PC-9 (cell line): ENCODE measurements at regions not wholly inside any gene's neighbourhood (a gene's known extent, or its start where the extent isn't known, plus 50 kb on each side); places are given as distances from the start of the nearest gene placed in this dataset.

Source experiments
- BruUV-seq: library from RNA; stranded (reverse); fragments of 400-500 nt; replicated peaks from 2 replicates; lab custom pipeline; 2021; lab: Mats Ljungman, UMichigan
- CTCF ChIA-PET: fragments of 300-600 bp; sonication (Branson Sonifier 250); formaldehyde crosslinking; loops from one replicate; lab custom pipeline; 2022; ENCODE audit warnings: antibody characterized with exemption; lab: Charles Lee
- POLR2A ChIA-PET: fragments of 300-600 bp; sonication (Branson Sonifier 250); formaldehyde crosslinking; loops from one replicate; lab custom pipeline; 2022; ENCODE audit warnings: antibody characterized with exemption; ENCODE audit not compliant: unreplicated experiment; lab: Charles Lee
- DNase-seq, 2 experiments: peaks; one replicate each; pipeline versions ENCODE4 v3.0.0 to v3.0.0-alpha.2; 2015 to 2022; ENCODE audit warnings: mixed read lengths in 1 of 2
- H2AFZ ChIP-seq: fragments of 200-600 bp; sonication (generic); 2 replicates; pipeline ENCODE4 v1.8.1; 2017; ENCODE audit warnings: antibody characterized with exemption
- H3F3A ChIP-seq: fragments of 200-600 bp; sonication (generic); 2 replicates; pipeline ENCODE4 v1.8.1; 2017; ENCODE audit warnings: antibody characterized with exemption, mild to moderate bottlenecking, low read depth; ENCODE audit not compliant: insufficient read depth
- H3K27ac ChIP-seq: fragments of 200-600 bp; sonication (generic); 2 replicates; pipeline ENCODE4 v1.6.1; 2016; ENCODE audit warnings: mixed run types
- H3K27me3 ChIP-seq: fragments of 200-600 bp; sonication (generic); 2 replicates; pipeline ENCODE4 v1.6.1; 2016; ENCODE audit warnings: low read depth, mixed run types; ENCODE audit not compliant: insufficient read depth
- H3K36me3 ChIP-seq: fragments of 200-600 bp; sonication (generic); 2 replicates; pipeline ENCODE4 v1.6.1; 2016; ENCODE audit warnings: low read depth, mixed run types
- H3K4me1 ChIP-seq: fragments of 200-600 bp; sonication (generic); replicated peaks from 2 replicates; pipeline ENCODE4 v1.6.1; 2016; ENCODE audit warnings: mixed run types; ENCODE audit not compliant: insufficient read depth
- H3K4me2 ChIP-seq: fragments of 200-600 bp; sonication (generic); 2 replicates; pipeline ENCODE4 v1.6.1; 2017; ENCODE audit warnings: mixed run types
- H3K4me3 ChIP-seq: fragments of 200-600 bp; sonication (generic); 2 replicates; pipeline ENCODE4 v1.6.1; 2016; ENCODE audit warnings: mixed run types
- H3K79me2 ChIP-seq: fragments of 200-600 bp; sonication (generic); 2 replicates; pipeline ENCODE4 v1.6.1; 2017; ENCODE audit warnings: low read depth, mixed run types
- H3K9me2 ChIP-seq: fragments of 200-600 bp; sonication (generic); 2 replicates; pipeline ENCODE4 v1.8.1; 2017; ENCODE audit warnings: mild to moderate bottlenecking; ENCODE audit not compliant: insufficient read depth
- H3K9me3 ChIP-seq: fragments of 200-600 bp; sonication (generic); 2 replicates; pipeline ENCODE4 v1.8.1; 2016; ENCODE audit warnings: low read depth; ENCODE audit not compliant: insufficient read depth
- H4K20me1 ChIP-seq: fragments of 200-600 bp; sonication (generic); 2 replicates; pipeline ENCODE4 v1.8.1; 2017; ENCODE audit not compliant: insufficient read depth
- EZH2 ChIP-seq: fragments of 200-600 bp; sonication (generic); IDR thresholded peaks from 2 replicates; pipeline ENCODE4 v1.8.0; 2017; ENCODE audit warnings: antibody characterized with exemption, low read depth
- intact Hi-C: fragments of 100-400 bp; cut with micrococcal nuclease; formaldehyde crosslinking; loops from one replicate; pipeline ENCODE4 v1.10.0; 2022; ENCODE audit not compliant: unreplicated experiment
- TF ChIP-seq, protein P1 (sequence below): fragments of 200-600 bp; sonication (generic); conservative IDR thresholded peaks from 2 replicates; pipeline ENCODE4 v1.6.1; 2017; ENCODE audit warnings: mixed run types, antibody characterized with exemption, mild to moderate bottlenecking, moderate library complexity

DNA sequence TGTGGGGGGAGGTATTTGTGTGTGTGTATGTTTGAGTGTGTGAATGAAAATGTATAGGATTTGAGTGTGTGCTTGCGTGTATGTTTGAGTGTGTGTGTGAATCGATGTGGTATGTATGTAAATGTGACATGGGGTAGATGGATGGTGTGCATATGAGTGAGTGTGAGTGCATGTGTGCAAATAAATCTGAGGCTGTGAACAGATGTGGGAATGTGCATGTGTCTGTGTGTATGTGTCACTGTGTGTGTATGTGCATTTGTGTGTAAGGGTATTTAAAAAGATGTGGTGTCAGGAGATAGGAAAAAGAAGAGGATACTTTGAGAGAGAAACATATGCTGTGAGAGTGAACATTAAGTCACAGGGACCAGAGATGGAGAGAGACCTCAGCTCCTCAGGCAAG is 539.6 kb downstream of the MED13L start:
- DNase-seq = no peak
- Histone ChIP-seq H3K4me3 (no peak overlapping the region), H3K27ac (no peak overlapping the region), H2AFZ (no peak overlapping the region), H4K20me1 (no peaks in the 10 kb centered on the region; the same call in 1 of the 2 replicates), H3K4me1 (no peaks in the 10 kb centered on the region), H3K9me2 (no peaks in the 10 kb centered on the region), H3K27me3 (peaks cover 12% of the 10 kb centered on the region; the same call in 1 of the 2 replicates), H3F3A (no peaks in the 10 kb centered on the region), H3K4me2 (no peak overlapping the region), H3K9me3 (no peaks in the 10 kb centered on the region), H3K79me2 (no peaks in the 10 kb centered on the region), H3K36me3 (no peaks in the 10 kb centered on the region)
- intact Hi-C loops = no loop called here
- TF ChIP-seq, protein P1, sequence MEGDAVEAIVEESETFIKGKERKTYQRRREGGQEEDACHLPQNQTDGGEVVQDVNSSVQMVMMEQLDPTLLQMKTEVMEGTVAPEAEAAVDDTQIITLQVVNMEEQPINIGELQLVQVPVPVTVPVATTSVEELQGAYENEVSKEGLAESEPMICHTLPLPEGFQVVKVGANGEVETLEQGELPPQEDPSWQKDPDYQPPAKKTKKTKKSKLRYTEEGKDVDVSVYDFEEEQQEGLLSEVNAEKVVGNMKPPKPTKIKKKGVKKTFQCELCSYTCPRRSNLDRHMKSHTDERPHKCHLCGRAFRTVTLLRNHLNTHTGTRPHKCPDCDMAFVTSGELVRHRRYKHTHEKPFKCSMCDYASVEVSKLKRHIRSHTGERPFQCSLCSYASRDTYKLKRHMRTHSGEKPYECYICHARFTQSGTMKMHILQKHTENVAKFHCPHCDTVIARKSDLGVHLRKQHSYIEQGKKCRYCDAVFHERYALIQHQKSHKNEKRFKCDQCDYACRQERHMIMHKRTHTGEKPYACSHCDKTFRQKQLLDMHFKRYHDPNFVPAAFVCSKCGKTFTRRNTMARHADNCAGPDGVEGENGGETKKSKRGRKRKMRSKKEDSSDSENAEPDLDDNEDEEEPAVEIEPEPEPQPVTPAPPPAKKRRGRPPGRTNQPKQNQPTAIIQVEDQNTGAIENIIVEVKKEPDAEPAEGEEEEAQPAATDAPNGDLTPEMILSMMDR = no peak
- TF ChIP-seq EZH2 = no peak
- ChIA-PET CTCF (no interaction called here), POLR2A (no interaction called here)
- BruUV-seq = no TSS peak

DNA sequence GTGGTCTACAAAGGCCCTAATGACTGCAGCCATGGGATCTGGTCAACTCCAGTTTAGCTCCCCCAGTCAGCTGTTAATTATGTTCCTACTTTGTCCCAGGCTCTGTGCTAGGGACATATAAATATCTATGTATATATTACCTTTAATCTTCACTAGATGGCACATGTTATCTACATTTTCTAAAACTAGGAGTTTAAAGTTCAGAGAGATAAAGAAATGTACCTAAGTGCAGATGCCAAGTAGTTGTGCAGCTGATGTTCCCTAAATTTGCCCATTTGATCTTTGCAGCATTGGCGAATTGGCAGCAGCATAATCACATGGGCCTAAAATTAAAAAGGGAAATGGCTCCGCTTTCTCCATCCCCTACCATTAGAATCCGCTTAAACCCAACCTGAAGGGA is 541.1 kb downstream of the MED13L start:
- BruUV-seq = no TSS peak
- Histone ChIP-seq H3K27me3 (peaks cover 12% of the 10 kb centered on the region; the same call in 1 of the 2 replicates), H2AFZ (no peak overlapping the region), H3K79me2 (no peaks in the 10 kb centered on the region), H4K20me1 (no peaks in the 10 kb centered on the region; the same call in 1 of the 2 replicates), H3K27ac (no peak overlapping the region), H3K9me2 (no peaks in the 10 kb centered on the region), H3K4me2 (no peak overlapping the region), H3K4me3 (no peak overlapping the region), H3K9me3 (no peaks in the 10 kb centered on the region), H3K4me1 (no peaks in the 10 kb centered on the region), H3F3A (no peaks in the 10 kb centered on the region), H3K36me3 (no peaks in the 10 kb centered on the region)
- DNase-seq = no peak
- intact Hi-C loops = no loop called here
- ChIA-PET POLR2A (no interaction called here), CTCF (no interaction called here)
- TF ChIP-seq, protein P1 = no peak
- TF ChIP-seq EZH2 = no peak

DNA sequence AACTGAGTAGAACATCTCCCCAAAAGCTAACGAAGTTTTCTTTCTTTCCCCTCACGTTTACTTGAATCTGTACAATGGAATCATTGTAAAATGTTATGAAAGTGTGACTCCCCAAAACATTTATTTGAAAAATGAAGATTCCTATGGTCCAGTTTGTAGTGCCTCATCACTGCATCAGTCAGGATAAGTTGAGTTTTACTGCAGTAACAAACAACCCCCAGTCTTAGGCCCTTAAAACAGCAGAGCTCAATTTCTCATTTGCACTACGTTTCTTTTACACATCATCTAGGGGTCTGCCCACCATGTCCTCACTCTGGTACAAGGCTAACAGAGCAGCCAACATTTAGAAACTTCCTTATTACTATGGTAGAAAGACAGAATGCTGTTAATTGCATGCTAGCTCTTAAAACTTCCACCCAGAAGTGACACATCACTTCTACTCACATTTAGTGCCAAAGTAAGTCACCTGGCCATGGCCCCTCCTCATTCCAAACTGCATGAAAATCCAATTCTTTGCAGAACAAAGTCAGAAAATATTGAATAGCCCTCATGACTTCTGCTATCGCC is 546.4 kb downstream of the MED13L start:
- H3F3A ChIP-seq = no peaks in the 10 kb centered on the region
- CTCF ChIA-PET = no interaction called here
- no peaks in the 10 kb centered on the region for H3K79me2 ChIP-seq

More for the DNA sequence above, 546.4 kb downstream of the MED13L start:
- Histone ChIP-seq H2AFZ (no peak overlapping the region), H3K9me3 (no peaks in the 10 kb centered on the region), H3K4me2 (no peak overlapping the region), H4K20me1 (no peaks in the 10 kb centered on the region), H3K36me3 (no peaks in the 10 kb centered on the region), H3K27ac (no peak overlapping the region), H3K27me3 (no peaks in the 10 kb centered on the region), H3K4me3 (no peak overlapping the region), H3K9me2 (no peaks in the 10 kb centered on the region), H3K4me1 (no peaks in the 10 kb centered on the region)
- POLR2A ChIA-PET = no interaction called here
- TF ChIP-seq, protein P1 = no peak
- no peak for TF ChIP-seq EZH2
- no peak for DNase-seq
- no TSS peak for BruUV-seq
- intact Hi-C loops = no loop called here
